ENCODE measurements at regions not wholly inside any gene's neighbourhood (a gene's known extent, or its start where the extent isn't known, plus 50 kb on each side); places are given as distances from the start of the nearest gene placed in this dataset.

GRCh38 chr1:53393325-53393792, 65.5 kb upstream of the LRP8 start:
- Histone ChIP-seq H3K9ac (no peak overlapping the region), H4K20me1 (ENCODE audit: insufficient read depth) (no peaks in the 10 kb centered on the region), H3K79me2 (ENCODE audit: insufficient read depth) (no peaks in the 10 kb centered on the region), H3K9me2 (no peaks in the 10 kb centered on the region), H3K4me3 (ENCODE audit: low read depth in 2 of 2, low read length in 1 of 2) (peak overlapping the region in 1 of 2 experiments; percentile 2; a peak in 1 of 4 replicates), H3K4me2 (no peak overlapping the region), H3K27me3 (ENCODE audit: insufficient read depth) (peaks cover 2% of the 10 kb centered on the region; the same call in 1 of the 2 replicates), H3K9me3 (no peaks in the 10 kb centered on the region), H3K27ac (ENCODE audit: low read depth in 2 of 2, low read length in 1 of 2) (no peak overlapping the region), H2AFZ (ENCODE audit: low read depth) (0 out of 2 replicates have a peak overlapping the region, but pooled peaks have one; percentile 12), H3F3A (replicated peaks; ENCODE audit: insufficient read depth) (no peaks in the 10 kb centered on the region), H3K4me1 (ENCODE audit: control insufficient read depth in 1 of 2, insufficient read depth in 2 of 2, low read depth in 1 of 2, low read length in 1 of 2) (peaks cover 0 to 44% of the 10 kb centered on the region in 2 experiments; a peak in 2 of 4 replicates), H3K36me3 (replicated peaks in 1 of 2; ENCODE audit: control insufficient read depth in 1 of 2, insufficient read depth in 2 of 2, low read length in 1 of 2) (no peaks in the 10 kb centered on the region)
- ChIA-PET CTCF (interaction anchor here (0.6 to 11.1 kb wide), 51 partner anchors 9 to 1093 kb away, joined by 3 to 410 read pairs (median 6); partner anchors contain the start of gene LRP8), POLR2A (interaction anchor here (1.2 kb wide), 1 partner anchor 22 kb away, joined by 3 read pairs; no protein-coding TSS in a partner anchor)
- DNase-seq = peak; percentile 86
- WGBS (ENCODE audit: low lambda C conversion rate) = 0% methylated on average over 6 of the region's 10 CpGs
- TF ChIP-seq, protein P1, sequence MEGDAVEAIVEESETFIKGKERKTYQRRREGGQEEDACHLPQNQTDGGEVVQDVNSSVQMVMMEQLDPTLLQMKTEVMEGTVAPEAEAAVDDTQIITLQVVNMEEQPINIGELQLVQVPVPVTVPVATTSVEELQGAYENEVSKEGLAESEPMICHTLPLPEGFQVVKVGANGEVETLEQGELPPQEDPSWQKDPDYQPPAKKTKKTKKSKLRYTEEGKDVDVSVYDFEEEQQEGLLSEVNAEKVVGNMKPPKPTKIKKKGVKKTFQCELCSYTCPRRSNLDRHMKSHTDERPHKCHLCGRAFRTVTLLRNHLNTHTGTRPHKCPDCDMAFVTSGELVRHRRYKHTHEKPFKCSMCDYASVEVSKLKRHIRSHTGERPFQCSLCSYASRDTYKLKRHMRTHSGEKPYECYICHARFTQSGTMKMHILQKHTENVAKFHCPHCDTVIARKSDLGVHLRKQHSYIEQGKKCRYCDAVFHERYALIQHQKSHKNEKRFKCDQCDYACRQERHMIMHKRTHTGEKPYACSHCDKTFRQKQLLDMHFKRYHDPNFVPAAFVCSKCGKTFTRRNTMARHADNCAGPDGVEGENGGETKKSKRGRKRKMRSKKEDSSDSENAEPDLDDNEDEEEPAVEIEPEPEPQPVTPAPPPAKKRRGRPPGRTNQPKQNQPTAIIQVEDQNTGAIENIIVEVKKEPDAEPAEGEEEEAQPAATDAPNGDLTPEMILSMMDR (IDR thresholded peaks at IDR 0.05) = peak; percentile 89
- peak; percentile 46 for TF ChIP-seq CHD2 (IDR thresholded peaks at IDR 0.05; ENCODE audit: low read length, partially characterized antibody)
- TF ChIP-seq RXRA (IDR thresholded peaks at IDR 0.05; ENCODE audit: borderline replicate concordance, low read depth) = no peak
- peak; percentile 57 for TF ChIP-seq NRF1 (IDR thresholded peaks at IDR 0.05; ENCODE audit: low read depth, low read length)
- no peak for TF ChIP-seq FOXJ3 (CRISPR knock-in tag; IDR thresholded peaks at IDR 0.05)
- peak; percentile 97 for TF ChIP-seq RAD21 (IDR thresholded peaks at IDR 0.05; ENCODE audit: low read length)
- no peak for TF ChIP-seq TEAD4 (IDR thresholded peaks at IDR 0.05; ENCODE audit: borderline replicate concordance, insufficient read depth)
- TF ChIP-seq EP300 (IDR thresholded peaks at IDR 0.05; ENCODE audit: borderline replicate concordance in 1 of 2, low read depth in 1 of 2, low read length in 1 of 2) = 0 out of 4 replicates have a peak, but pooled peaks of 1 of the 2 experiments have one; percentile 10
- no peak for TF ChIP-seq YY1 (IDR thresholded peaks at IDR 0.05; ENCODE audit: low read depth)
- no peak for TF ChIP-seq GABPA (IDR thresholded peaks at IDR 0.05; ENCODE audit: low read depth)
- TF ChIP-seq USF2 (IDR thresholded peaks at IDR 0.05; ENCODE audit: borderline replicate concordance, low read depth, low read length) = no peak
- TF ChIP-seq SIN3A (IDR thresholded peaks at IDR 0.05; ENCODE audit: borderline replicate concordance, low read depth, low read length) = no peak
- no peak for TF ChIP-seq ELF1 (IDR thresholded peaks at IDR 0.05)
- TF ChIP-seq, protein P2, sequence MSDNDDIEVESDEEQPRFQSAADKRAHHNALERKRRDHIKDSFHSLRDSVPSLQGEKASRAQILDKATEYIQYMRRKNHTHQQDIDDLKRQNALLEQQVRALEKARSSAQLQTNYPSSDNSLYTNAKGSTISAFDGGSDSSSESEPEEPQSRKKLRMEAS (IDR thresholded peaks at IDR 0.05; ENCODE audit: low read depth) = no peak
- peak; percentile 48; the same call in 1 of the 2 replicates for TF ChIP-seq MXI1 (IDR thresholded peaks at IDR 0.05; ENCODE audit: low read depth, low read length)
- no peak for TF ChIP-seq POLR2AphosphoS5 (IDR thresholded peaks at IDR 0.05; ENCODE audit: low read depth, low read length)
- no peak for TF ChIP-seq JUND (IDR thresholded peaks at IDR 0.05)
- no peak for TF ChIP-seq FOXM1 (IDR thresholded peaks at IDR 0.05; ENCODE audit: low read depth)
- TF ChIP-seq TCF12 (IDR thresholded peaks at IDR 0.05) = no peak
- TF ChIP-seq IRF3 (IDR thresholded peaks at IDR 0.05; ENCODE audit: low read depth, low read length) = no peak
- no peak for TF ChIP-seq TAF1 (IDR thresholded peaks at IDR 0.05; ENCODE audit: borderline replicate concordance, low read depth, low read length)
- peak; percentile 98 for TF ChIP-seq SMC3 (IDR thresholded peaks at IDR 0.05; ENCODE audit: low read depth, low read length)
- 0 out of 2 replicates have a peak, but pooled peaks have one; percentile 12 for TF ChIP-seq RCOR1 (IDR thresholded peaks at IDR 0.05; ENCODE audit: low read length)

Measured in SK-N-SH (cell line).